NOMO-1 treated with DMSO at 0.1 percent for 48 hours (cell line): ENCODE measurements at regions not wholly inside any gene's neighbourhood (a gene's known extent, or its start where the extent isn't known, plus 50 kb on each side); places are given as distances from the start of the nearest gene placed in this dataset.

Experiments
- DNase-seq: peaks from one replicate; lab custom pipeline; 2025; ENCODE audit not compliant: unreplicated experiment; lab: John Stamatoyannopoulos, UW

DNA sequence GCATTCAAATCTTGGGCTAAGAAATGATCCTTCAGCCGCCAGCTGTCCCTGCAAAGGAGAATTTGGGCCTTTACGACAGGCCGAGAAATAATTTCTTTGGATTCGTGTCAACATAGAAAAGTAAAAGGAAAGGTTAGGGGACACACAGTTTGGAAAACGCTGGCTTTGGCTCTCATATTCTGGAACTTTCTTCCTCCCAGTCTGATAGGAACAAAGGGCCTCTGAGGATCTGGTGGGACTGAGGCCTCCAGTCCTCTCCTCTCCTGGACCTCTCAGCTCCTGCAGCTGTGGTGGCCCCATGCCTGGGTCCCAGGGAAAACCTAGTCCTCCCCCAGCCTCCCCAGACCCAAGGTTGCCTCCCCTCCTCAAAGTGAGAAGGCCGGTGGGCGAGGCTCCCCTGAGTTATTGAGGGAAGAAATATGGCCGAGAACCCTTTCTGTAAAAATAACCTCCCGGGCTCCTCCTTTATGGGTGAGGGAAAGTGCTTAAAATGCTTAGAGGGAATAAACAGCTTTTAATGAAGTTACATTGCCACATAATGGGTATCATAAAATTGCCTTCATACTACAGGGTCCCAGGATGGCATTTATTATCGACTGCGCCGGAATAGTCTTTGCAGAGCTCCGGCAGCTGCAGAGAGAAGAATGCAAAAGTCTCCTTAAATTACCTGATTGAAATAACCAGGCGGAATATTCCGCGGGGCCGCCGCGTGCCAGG lies 188.3 kb downstream of the PHETA1 start:
- no peak for DNase-seq

DNA sequence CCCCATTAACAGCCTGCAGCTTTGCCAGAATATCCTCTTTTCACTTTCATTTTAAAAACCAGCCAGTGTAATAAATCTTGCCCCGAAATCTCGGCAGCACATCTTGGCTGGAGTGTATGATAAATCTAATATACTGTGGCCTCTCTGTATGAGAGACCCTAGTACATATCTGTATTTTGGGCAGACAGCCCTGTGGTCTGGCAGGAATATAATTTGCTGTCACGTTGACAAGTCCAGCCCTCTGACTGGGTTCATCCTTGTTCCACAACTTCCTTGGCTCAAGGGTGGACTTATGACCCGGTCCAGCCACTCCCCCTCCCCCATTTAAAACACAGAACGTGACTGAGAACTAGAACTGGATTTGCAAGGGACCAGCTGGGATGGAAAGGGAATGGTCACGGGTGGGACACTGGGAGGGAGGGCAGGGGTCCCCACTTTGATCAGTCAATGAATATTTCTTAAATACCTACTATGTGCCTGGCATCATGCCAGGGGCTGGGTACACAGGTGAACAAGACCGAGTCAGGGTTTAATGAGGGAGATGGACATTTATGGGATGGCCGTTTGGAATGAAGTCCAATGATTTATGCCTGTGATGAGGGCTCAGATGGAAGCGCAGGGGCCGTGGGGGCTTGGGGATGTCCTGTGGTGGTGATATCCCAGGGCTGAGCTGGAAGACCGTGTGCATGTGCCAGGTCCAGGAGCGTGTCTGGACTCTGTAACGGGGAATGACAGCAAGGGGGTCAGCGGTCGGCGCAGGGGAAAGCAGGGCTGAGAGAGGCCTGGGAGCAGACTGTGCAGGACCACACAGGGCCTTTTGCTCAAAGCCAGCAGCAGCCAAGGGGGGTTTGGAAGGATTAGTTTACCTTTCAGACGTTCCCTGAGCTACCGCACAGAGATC lies 190.5 kb downstream of the PHETA1 start:
- peak; percentile 55 for DNase-seq

DNA sequence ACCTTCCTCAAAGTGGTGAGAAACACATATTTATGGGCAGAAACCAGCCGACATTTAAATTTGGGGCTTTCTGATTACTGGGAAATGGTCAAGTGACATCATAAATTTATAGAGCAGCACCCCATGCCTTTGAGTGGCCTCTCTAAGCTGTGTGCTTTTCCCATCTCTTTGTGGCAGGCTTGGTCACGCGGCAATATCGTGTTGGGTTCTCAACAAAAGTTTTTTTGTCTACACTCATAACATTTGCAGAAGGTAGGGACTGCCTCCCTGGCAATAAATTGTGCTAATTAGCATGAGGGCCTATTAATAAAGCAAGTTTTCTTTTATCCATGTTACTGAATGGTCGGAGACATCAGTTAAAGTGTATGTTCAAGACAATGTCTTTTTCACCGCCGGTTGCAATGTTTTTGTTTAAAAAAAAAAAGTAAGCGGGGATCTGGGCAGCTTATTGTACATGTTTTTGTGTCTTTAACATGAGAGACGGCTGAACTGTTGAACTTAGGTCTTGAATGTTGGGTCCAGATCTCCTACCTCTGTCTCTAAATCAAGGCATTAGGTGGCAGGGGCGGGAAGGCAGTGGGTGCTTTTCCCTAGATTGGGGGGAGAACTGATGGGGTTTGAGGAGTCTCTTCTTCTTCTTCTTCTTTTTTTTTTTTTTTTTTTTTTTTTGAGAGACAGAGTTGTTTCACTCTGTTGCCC lies 193.3 kb downstream of the PHETA1 start:
- no peak for DNase-seq

DNA sequence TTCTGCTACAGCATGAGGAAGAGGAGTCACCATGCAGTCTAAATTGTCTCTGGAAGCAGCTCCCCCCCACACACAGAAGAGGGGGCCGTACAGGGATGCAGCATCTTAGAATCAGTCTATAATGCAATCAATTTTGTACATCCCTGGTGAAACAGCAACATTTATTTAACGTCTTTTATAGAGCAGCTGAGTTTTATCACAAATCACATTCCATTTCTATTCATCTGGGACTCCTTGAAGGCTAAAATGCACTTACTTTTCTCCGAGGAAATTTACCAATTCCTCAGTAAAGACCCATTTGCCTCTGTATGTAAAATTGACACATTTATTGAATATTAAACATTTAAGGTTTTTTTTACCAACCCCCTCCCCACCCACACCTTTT lies 193.9 kb downstream of the PHETA1 start:
- no peak for DNase-seq

DNA sequence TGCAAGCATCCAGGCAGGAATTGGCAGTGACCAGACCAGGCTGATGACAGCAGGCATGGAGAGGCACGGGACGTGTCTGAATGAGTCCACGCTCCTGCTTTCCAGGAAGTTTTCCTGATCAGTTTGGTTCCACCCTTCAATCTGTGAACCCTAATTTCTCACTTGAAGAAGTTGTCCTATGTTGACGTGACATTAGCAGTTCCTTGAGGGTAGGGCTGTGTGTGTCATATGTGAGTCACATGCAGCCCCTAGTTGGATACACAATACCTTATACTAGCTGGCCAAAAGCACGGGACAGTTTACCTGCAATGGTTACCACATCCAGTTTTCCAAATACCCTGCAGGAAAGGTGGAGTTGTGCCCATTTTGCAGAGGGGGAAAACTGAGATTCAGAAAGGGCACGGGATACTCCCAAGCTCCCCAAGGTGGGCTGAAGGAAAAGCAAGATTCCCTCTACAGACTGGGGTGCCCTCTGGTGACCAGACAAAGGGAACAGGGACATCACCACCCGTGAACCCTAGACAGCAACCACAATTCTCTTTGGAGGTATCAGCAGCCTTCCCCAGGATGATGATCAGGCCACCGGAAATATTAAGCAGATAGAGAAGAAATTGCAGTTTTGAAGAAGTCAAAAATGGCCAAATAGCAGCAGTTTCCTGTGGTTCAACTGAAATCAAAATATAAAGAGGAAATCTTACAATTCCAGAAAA lies 194.5 kb downstream of the PHETA1 start:
- DNase-seq = peak; percentile 75

DNA sequence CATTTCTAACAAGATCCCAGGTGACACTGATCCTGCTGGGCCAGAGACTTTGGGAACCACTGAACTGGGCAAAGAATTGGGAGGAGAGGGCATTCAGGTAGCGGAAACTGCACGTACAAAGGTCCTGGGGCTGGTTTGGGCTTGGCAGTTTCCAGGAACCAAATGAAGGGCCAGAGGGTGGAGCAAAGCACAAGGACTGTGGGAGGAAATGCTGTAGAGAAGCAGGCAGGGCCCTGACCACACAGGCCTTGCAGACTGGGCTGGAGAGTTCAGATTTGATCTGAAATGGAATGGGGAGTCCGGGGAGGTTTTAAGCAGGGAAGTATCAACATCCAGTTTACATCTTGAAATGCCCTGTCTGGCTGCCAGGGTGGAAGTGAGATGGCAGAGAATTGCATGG lies 195.1 kb downstream of the PHETA1 start:
- DNase-seq = peak; percentile 18

DNA sequence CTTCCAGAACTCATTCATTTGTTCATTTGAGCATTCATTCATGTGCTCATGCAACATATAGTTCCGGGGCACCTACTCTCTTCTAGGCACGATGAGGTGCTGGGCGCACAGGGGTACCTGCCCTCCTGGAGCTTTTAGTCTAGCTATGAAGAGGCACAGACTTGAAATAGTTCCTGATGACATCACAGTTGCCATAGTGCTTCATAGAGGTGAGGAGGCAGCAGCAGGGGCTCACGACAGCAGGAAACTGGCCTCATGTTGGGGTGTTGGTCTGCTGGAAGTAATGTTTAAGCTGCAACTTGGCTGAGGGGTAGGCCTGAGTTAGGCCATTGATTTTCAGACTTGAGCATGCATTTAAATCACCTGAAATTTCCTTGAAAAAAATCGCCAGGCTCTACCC lies 195.5 kb downstream of the PHETA1 start:
- no peak for DNase-seq

DNA sequence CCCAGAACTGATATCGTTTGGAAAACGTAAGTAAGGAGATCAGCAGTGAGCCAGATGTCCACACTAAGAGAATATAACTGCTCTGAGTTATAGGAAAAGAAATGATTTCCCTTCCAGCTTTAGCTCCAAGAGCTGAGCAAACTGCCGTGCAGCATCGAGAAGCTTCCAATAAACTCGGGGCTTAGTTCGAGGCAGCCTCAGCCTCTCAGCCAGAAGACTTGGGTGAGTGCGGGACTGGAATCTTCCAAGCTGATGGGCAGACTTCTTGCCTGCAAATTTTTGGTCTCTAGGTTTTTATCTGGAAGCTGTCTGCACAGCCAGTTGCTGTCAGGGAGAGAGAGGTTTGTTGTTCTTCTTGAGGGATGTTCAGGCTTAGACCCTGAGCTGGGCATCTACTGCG lies 196.1 kb downstream of the PHETA1 start:
- no peak for DNase-seq

DNA sequence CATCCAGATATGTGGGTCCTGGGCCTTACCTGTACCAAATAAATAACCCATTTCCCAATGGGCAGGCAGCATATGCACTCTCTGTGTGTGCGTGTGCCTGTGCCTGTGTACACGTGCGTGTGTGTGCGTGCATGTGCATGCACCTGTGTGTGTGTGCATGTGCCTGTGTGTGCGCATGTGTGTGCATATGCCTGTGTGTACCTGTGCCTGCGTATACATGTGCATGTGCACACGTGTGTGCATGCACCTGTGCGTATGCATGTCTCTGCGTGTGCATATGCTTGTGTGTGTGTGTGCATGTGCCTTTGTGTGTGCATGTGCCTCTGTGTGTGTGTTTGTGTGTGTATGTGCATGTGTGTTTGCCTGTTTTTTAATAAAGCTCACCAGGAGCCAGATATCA lies 197.1 kb downstream of the PHETA1 start:
- DNase-seq = no peak

DNA sequence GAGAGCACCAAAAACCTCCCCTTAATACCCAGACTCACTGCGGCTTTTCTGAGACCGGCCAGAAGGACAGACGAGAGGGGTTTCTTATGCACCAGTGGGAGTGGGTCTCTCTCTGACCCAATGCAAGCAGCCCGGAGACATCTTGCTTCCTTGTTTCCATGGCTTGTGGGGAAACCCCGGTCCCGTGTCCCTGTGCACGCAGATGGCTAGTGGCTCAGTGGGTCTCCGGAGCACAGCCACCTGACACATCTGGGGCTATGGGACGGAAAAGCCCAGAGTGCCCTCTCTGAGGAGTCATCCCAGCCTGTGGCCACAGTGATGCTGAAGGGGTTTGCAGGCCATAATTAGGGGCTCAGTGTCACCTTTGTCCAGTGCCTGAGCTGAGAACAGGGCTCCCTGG lies 197.6 kb downstream of the PHETA1 start:
- no peak for DNase-seq

DNA sequence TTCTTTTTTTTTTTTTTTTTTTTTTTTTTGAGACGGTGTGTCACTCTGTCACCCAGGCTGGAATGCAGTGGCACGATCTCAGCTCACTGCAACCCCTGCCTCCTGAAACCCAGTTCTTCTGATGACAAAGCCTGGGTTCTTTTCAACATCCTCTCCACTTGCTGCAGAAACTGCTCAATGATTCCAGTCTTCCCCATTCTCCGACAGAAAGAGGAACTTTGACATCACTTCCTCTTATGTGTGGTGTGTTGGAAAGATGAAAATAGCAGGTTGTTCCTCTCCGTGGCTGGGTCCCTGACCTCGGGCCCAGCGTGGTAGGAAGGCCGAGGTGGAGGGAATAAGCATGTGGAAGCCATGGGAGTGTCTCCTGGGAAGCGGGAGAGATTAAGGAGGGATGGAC lies 198.4 kb downstream of the PHETA1 start:
- peak; percentile 96 for DNase-seq

DNA sequence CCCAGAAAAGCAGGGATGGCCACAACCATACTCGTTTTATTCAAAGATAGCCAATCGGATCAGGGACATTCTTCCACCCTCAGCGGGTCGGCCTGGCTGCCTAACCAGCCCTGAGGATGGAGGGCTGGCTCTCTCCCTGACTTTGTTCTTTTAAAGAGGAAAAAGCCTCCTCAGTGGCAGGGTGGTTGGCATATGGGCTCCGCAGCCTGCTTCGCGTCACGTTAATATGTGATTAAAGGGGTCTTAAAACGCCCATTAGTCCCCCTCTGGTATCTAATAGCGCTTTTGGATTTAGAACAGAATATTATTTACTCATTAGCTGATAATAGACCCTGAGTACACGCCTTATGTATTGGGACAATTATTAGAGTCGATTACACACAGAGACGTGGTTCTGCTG lies 199.4 kb downstream of the PHETA1 start:
- DNase-seq = no peak

DNA sequence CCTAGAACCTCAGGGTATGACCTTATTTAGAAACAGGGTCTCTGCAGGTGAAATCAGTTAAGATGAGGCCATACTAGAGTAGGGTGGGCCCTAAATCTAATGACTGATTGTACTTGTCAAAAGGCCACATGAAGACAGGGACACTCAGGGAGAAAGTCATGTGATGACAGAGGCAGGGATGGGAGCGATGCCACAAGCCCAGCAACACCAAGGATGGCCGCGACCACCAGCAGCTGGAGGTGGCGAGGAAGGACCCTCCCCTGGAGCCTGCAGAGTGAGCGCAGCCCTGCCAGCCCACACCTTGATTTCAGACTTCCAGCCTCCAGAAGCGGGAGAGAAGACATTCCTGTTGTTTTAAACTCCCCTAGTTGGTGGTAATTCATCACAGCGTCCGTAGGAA lies 199.9 kb downstream of the PHETA1 start:
- DNase-seq = no peak

DNA sequence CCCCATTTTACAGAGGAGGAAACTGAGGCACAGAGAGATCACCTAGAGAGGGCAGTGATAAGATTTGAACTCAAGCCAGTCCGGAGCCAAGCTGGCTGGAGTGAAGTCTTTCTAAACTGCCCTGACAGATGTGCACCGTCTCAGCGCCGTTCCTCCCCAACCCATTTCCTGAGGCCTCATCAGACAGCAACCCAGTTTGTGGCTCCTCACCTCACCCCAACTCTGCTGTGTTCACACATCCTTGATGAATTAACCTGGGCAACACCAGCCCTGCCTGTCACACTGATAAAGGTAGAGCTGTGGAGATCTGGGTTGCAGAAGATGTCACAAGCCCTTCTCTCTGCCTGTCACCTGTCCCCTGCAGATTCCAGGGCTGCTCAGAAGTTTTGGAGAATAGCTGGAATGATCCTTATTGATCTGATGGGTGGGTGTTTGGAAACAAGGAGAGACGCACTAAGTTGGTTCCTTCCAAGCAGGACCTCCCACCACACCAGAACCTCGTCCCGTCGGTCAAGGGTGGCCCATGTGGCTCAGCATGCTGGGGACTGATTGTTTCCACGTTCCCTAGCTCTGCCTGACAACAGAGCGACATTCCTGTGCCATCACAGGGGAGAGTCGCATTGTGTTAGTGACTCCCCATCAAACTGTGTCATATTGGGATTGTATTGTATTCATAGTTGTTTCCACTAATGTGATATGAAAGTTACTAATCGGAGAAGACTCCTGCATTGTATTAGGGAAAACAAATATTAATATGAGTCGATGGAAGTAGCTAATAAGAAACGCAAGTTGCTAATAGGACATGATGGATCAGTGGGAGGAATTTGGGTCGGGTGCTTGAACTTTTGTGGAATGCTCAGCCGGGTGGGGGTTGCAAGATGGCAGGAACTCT lies 200.6 kb downstream of the PHETA1 start:
- no peak for DNase-seq

DNA sequence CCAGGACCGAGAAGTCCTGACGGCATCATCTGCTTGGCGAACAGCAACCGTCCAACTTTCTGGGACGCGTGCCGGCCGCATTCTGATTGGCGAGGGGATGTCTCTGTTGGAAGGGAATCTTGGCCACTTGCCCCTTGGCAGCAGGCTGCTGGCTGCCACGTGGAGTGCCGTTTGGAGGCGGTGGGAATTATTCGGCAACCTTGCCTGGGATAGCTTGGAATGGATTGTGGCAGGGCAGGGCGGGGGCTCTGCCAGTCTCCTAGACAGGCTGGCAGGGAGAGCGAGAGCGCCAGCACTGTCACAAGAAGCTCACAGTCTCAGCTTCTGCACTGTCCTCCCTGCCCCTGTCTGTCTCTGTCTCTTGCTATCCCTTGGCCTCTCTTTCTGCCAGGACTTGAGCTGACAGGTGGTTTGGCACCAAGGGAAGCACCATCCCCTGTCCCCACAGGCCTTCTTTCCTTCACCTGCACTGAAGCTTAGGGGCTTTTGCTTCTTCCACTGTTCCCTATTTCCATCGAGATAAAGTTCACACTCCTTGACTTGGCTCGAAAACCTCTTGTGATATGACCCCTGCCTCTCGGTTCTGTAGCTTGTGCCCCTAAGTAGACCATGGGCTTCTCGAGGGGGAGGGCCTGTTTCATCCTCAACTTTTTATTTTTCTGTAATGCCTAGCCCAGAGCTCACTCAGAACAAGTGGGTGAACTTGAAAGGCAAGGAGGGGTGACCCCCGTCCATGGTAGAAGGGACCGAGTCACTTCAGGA lies 201.9 kb downstream of the PHETA1 start:
- DNase-seq = no peak

DNA sequence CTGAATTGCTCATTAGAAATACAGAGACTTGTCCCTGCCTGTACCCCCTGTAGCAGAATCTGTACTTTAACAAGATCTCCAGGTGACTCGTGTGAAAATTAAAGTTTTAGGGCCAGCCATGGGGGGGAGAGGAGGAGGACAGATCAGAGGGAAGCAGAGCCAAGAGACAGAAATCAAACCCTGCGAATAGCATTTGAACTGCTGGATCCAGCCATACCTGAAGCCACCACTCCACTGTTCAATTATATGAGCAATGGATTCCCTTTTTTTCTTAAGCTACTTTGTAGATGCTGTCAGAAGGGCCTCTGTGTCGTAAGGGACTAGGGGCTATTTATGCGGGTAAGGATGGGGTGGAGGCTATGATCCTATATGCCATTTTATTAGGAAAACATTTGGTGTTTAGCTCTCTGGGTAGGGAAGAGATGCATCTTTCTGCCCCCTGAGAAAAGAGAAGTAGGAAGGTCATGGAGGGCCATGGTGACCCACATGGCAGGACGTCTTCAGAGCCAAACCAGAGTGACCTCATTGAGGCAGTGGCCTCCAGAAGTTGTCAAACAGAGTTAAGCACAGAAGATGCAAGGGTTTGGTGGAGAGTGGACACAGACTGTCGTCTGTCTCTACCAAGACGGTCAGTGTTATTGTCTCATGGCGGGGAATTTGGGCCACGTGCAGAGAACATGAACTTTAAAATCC lies 203.9 kb downstream of the PHETA1 start:
- no peak for DNase-seq

DNA sequence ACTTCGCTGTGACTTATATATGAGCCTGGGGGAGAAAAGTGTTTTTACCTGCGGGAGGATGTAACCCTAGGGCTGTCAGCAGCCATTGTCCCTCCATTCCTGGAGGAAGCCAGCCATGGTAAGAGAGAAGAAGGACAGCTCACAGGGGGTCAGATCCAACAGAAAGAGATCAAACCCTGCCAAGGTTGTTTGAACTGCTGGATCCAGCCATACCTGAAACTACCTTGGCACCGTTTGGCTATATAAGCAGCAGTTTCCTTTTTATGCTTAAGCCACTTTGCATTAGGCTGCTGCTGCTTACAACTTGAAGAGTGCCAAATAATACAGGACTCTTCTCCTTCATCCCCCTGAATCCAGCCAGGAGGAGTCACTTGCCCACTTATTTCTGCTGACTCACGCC lies 205.5 kb downstream of the PHETA1 start:
- no peak for DNase-seq

DNA sequence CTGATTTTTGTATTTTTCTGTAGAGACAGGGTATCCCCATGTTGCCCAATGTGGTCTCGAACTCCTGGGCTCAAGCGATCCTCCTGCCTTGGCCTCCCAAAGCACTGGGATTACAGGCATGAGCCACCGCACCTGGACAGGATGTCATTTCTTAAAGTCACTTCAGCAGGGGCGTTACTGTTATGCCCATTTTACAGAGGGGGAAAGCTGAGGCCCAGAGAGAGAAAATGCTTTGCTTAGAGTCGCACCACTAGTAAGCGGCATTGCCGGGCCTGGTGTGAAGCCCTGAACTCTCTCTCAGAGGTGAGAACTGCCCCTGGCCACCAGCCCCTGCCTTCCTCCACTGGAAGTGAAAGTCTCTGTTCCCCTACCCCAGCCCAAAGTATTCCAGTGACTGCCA lies 207.0 kb downstream of the PHETA1 start:
- DNase-seq = no peak
